Tibial nerve (tissue), 4 donors: ENCODE measurements at regions not wholly inside any gene's neighbourhood (a gene's known extent, or its start where the extent isn't known, plus 50 kb on each side); places are given as distances from the start of the nearest gene placed in this dataset.

Experiments used
- EP300 ChIP-seq, 2 donors: sonication (generic); formaldehyde crosslinking; IDR thresholded peaks; one replicate each; pipeline ENCODE4 v1.6.1; 2017; ENCODE audit warnings: antibody characterized with exemption in 2 of 2, mild to moderate bottlenecking in 1 of 2
- POLR2A ChIP-seq, 2 donors: fragments of 450-650 bp; IDR thresholded peaks; one replicate each; pipeline ENCODE4 v1.6.1; 2017; ENCODE audit warnings: antibody characterized with exemption in 2 of 2, mild to moderate bottlenecking in 2 of 2, moderate library complexity in 2 of 2
- TF ChIP-seq, protein P1 (sequence below), 5 experiments: fragments of 200-600 bp in 3 of 5; fragments of 450-650 bp in 2 of 5; sonication (generic) in 3 of 5; IDR thresholded peaks; one replicate each; pipeline ENCODE4 v1.5.1; 2016 to 2019; ENCODE audit warnings: antibody characterized with exemption in 5 of 5, mild to moderate bottlenecking in 3 of 5, moderate library complexity in 2 of 5

- TF ChIP-seq, protein P1, sequence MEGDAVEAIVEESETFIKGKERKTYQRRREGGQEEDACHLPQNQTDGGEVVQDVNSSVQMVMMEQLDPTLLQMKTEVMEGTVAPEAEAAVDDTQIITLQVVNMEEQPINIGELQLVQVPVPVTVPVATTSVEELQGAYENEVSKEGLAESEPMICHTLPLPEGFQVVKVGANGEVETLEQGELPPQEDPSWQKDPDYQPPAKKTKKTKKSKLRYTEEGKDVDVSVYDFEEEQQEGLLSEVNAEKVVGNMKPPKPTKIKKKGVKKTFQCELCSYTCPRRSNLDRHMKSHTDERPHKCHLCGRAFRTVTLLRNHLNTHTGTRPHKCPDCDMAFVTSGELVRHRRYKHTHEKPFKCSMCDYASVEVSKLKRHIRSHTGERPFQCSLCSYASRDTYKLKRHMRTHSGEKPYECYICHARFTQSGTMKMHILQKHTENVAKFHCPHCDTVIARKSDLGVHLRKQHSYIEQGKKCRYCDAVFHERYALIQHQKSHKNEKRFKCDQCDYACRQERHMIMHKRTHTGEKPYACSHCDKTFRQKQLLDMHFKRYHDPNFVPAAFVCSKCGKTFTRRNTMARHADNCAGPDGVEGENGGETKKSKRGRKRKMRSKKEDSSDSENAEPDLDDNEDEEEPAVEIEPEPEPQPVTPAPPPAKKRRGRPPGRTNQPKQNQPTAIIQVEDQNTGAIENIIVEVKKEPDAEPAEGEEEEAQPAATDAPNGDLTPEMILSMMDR (IDR thresholded peaks at IDR 0.05) = no peak
- TF ChIP-seq POLR2A (IDR thresholded peaks at IDR 0.05) (no peak), EP300 (IDR thresholded peaks at IDR 0.05) (no peak)
Measured at GRCh38 chr13:50208826-50209335, 193.6 kb downstream of the KCNRG start.
